ENCODE measurements at regions not wholly inside any gene's neighbourhood (a gene's known extent, or its start where the extent isn't known, plus 50 kb on each side); places are given as distances from the start of the nearest gene placed in this dataset.

DNA sequence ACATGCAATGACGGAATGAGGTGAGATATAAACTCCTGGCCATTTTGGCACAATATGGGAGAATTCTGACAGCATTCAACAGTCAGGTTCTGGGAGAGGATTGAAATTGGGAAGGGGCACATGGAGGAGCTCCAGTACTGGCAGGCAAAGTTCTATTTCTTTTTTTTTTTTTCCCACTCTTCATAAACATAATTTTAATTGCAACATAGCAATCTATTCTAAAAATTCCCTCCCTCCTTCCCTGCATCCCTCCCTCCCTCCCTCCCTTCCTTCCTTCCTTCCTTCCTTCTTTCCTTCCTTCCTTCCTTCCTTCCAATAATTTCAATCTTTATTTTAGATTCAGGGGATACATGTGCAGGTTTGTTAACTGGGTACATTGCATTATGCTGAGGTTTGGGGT, 93.2 kb downstream of the PTCSC3 start:
- no peak for DNase-seq

DNA sequence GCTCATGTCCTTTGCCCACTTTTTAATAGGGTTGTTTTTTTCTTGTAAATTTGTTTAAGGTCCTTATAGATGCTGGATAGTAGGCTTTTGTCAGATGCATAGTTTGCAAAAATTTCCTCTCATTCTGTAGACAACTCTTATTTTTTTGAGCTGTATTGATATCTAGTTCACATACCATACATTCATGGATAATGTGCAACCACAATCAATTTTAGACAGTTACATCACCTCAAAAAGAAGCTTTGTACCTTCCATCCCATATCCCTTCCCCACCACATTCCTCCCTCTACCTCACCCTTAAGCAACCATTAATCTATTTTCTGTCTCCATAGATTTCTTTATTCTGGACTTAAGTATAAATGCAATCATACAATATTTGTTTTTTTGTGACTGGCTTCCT, 98.4 kb downstream of the PTCSC3 start:
- no peak for DNase-seq

DNA sequence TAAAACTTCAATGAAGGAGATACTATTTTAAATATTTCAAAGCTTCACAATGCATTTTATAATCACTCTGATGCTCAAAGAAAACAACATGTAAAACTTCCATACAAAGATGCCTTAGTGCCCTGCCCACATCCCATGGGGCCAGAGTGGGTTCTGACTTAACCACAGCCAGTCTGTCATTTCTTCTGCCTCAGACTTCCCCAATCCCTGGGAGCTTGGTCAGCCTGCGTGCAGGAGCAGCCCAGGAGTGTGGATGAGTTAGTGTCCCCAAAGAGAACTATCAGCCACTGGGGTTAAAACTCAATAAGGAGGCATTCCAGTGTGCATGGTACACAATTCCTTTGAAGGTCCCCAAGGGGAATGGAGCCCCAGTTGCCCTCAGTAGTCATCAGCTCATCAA, 100.3 kb downstream of the PTCSC3 start:
- DNase-seq = no peak

DNA sequence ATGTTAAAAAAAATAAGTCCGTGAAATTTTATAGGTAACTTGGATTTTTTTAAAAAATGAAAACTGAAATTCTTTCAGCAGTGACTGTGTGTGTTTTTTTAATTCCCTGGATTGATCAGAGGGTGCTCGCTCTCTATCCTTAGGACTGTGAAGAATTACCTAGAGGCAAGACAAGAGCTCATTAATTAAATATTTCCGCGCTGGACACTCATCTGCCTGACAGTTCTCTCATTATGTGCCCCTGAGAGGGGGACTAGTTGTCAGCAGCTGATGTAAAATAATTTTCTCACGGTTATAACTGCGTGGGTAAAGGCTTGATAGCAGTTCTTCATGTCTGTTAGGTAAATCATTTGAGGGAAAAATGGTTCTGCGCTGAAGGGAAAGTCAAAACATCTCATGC, 101.3 kb downstream of the PTCSC3 start:
- DNase-seq = no peak

DNA sequence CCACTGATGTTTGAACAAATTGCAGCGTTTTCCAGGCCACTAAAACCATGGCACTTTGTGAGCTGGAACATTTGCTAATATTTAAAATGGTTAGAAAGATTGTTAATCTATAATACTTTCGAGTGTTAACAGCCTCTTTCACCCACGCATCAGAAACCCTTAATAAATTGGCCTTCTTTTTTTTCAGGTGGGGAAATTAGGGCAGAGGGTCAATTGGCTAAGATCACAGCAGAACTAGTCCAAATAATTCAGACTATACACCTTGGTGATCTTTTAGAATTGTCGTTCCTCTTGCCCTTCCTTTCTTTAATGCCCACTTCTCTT, 105.8 kb downstream of the PTCSC3 start:
- DNase-seq = no peak

DNA sequence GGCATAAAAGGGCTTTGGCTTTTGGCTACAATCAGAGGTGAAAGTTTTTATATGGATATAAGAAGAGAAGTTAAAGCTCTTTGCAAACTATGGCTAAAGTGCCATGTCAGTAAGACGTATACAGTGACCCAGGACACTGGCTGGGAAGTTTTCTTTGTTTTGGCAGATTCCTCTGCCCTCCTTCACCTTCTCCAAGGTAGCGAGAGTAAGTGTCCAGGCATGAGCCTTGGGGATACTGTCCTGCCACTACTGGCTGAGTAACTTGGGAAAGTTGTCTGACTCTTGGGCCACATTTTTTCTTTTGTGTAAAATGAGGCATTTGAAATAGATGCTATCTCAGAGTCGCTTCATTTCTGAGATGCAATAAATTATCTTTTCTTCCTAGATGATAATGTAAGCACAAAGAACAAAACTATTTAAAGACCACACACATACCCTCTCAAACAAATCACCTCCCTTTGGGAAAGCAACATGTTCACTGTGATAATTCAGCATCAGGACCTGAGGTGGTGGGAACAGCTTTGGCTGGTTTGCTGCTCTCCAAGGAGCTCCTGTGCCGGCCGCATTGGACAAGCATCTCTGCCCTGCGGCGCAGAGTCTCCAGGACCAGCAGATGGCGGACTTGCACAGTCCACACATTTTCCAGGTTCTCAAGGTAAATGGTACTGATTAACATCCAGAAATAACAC, 106.3 kb downstream of the PTCSC3 start:
- peak in 2 of 5 experiments; percentile 3 to 59 for DNase-seq

DNA sequence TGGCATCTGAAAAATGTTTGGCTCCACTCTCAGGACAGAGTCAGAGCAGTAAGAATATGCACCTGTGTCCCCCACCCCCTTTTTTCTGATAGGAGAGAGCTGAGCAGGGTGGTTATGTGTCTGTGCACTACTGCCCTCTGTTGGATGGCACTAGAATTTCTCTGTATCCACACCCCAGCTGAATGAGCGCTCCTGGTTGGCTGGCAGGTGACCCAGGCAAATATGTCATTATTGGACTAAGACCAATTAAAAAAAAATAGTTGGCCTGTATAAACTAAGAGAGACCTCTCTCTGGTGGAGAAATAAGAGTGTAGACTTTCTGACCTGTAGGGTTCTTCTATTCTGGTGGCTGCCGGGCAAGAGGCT, 107.0 kb downstream of the PTCSC3 start:
- peak in 1 of 5 experiments; percentile 70 for DNase-seq

DNA sequence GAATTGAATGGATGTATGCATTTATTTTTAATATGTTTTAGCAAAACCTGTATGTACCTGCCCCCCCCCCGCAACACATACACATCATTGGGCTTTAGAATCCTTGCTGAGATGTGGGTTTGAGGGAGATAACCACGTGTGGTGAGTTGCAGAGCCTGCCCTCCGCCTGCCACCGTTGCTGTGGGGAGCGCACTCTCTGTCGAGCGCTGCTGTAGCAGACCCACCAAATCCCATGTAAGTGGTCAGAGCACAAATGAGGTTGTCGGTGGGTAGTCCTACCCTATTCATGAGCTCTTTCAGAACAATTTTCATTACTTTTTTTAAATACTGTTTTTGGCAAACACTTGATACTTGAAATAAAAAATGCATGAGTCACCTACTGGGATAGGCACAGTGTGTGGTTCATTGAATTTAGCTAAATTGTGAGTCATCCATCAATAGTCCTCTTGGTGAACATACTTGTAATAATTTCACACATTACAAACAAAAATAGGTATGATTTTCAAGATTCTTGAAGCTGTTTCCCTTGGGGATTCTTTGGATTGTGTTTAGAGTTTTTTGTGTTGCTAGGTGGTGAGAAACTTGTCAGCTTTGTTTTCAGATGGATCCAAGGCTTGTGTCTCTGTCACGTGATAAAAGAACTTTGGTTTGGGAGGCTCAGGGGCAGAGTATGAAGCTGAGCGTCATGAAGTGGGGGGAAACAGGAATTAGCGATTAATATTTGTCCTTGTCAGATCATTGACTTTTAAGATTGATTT, 107.6 kb downstream of the PTCSC3 start:
- no peak for DNase-seq

DNA sequence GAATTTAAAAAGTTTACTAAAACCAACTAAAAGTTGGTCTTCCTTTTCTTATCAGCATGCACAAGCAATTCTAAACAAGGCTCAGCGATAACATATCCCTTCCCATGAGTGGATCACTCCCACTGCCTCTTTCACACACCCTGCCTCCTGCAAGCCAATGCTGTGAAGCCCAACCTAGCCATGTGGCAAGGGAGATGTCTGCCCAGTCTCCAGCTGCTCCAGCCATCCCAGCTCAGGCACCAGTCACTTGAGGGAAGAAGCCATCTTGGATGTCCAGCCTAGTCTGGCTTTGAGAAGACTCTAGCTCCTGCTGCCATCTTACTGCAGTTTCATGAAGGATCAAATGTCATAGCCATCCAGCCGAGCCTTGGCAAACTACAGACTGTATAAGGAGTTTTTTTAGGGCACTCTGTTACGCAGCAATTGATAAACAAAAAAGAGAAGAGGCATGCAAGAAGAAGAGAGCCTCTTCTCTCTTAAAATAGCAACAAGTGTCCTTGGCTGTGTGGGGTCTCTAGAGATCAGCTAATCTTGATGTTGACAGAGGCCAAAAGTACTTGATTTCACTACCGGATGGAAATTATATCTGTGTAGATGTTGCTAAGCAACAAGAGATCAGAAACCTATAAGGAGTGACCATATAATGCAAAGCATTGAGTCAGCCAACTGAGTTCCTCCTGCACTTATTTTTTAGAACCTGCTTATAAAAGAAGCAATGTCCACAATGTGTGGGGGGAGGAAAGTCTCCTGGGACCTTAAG, 108.9 kb downstream of the PTCSC3 start:
- peak in 1 of 5 experiments; percentile 6 for DNase-seq

DNA sequence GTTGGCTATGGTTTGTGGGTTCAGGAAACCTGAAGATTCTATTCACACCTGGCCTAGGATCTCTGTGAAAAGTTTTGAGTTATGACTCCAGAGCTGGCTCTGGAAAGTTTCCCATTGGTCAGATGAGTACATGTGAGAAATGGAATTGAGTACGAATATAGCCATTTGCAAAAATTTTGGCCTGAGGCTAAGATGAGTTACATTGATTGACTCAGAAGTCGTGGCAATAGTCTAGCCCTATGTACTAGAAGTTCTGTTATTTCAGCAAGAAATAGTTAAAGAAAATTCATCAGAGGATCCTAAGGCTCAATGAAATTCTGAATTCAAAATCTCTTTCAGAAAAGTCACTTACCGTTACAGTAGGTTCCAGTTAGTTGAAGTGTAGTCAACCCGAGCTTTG, 109.9 kb downstream of the PTCSC3 start:
- no peak for DNase-seq

DNA sequence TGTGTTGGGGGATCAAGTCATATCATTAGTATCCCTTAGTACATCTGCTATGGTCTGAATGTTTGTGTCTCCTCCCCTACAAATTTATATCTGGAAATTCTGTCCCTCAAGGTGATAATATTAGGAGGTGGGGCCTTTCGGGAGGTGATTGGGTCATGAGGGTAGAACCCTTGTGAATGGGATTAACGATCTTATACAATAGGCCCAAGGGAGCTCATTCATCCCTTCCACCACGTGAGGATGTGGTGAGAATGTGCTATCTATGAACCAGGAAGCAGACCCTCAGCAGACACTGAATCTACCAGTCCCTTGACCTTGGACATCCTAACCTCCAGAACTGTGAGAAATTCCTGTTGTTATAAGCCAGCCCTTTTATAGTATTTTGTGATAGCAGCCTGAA, 110.7 kb downstream of the PTCSC3 start:
- no peak for DNase-seq

DNA sequence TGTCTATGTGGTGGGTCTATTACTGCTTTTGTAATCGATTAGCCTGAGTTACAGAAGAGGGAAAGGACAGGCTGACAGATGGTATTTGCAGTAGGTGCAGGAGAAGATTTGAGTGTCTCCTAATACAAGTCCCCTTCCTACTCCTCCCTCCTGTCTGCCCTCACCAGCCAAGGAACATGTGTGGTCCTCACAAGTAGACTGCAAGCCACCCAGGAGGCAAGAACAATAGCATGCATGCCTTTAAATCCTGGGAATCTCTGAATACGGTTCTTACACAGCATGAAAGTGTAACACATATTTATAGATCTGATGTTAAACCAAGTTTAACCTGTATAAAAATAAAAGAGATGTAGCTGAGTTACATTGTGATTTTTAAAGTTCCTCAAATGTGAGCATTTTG, 117.0 kb downstream of the PTCSC3 start:
- DNase-seq = no peak

DNA sequence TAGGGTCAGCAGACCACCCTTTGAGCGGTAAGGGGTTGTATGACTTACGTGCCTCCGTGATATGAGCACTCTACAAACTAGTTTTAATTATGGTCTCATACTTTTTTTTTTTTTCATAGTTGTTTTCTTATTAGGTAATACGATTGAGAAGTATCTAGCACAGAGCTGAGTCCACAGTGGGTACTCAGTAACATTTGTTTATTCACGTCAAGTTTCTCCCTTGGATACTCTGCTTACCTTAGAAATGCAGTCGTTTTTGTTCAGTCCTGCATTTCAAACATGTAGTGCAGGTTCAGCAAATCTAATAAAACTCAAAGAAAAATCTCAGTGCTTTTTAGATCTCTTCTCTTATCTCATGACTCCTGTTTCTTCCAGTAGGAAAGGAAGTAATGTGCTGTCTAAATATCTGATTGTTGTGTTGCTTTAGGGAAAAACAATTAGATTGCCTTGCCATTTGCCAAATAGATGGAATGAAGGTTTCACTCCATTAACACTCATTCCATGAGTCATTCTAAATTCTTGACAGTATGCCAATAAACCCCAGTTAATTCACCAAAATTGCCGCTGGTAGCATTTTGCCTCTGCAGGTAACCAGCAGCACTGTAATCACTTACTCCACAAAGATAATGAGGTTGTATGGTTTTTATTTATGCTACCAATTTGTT, 118.9 kb downstream of the PTCSC3 start:
- no peak for DNase-seq

DNA sequence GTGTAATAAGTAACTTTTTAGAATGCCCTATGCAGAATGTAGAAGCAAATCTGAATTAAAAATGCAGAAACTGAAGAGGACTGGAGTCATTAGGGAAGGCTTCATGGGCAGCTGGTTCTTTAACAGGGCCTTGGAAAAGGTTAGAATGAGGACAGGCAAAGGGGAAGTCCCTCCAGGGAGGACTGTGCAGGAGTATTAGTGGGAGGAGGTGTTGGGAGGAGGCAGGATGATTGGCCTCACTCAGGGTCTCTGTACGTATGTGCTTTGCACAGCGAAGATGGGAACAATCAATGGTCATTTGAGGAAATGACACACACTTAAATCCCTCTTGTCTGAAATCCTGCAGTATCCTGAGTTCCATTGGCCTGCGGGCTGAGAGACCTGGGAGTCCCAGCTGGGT, 119.7 kb downstream of the PTCSC3 start:
- DNase-seq = no peak

DNA sequence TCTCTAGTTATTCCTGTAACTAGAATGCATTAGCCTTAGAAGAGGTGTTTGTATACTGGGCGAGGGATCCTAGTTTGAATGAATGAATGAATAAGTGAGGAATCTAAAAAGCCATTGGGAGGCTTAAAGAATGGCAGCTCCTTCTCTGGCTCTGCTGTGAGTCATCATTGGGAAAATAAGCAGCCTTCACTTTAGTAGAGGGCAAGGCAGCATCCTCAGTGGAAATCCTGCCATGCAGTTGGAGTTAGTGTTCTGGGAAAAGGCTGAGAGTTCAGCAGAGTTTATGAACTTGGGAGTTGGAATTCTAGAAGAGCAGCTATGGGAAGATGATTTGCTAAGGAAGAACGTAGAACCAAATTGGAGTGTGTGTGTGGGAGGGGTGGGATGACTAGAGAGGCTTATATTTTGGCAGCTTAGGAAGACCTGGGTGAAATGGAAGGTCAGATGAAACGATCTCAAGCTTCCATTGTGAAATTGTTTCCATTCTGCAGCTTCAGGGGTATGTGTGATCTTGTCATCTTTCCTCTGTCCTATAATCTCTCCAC, 120.8 kb downstream of the PTCSC3 start:
- no peak for DNase-seq

DNA sequence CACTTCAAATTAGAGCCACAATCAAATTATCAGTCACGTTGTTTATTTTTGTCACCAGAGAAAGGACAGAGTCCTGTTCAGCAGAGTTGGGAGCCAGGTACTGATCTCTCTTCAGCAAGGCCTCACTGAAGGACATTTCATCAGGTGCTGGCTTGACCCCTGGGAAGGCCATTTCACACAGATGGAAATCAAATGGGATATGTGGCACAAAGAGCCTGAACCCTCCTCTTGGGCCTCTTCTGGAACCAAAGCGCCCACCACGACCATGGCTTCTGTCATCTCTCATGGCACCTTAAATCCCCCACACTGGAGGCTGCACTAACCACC, 121.5 kb downstream of the PTCSC3 start:
- DNase-seq = no peak

DNA sequence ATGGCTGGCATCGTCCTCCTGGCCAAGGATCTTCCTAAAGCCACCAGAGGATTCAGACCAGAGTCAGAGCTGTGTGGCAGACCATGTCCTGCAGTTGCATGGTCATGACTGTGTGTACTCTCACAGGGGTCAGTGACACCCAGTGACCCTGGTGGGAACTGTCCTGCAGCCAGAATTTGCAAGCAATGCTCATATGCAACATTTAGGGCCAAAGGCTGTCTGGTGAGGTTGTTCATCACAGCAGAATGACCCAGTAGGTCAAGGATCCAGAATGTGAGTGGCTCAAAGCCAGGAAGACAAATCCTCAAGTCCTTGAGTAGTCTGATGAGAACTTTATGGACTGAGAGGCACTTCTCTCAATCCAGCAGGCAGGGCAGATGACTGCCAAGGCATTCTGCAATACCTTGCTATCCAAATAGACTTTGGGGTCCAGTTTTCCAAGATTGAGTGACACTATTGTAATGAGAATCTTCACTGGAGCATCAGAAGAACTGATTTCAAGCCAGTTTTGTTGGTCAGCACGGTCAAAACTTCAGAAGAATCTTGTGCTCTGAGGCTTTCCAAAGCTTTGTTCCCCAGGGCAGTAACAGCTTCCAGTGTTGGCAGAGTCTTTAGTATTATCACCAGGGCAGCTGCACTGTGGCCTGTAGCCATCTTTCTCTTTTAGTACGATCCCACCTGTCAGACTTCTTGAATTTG, 122.0 kb downstream of the PTCSC3 start:
- no peak for DNase-seq

DNA sequence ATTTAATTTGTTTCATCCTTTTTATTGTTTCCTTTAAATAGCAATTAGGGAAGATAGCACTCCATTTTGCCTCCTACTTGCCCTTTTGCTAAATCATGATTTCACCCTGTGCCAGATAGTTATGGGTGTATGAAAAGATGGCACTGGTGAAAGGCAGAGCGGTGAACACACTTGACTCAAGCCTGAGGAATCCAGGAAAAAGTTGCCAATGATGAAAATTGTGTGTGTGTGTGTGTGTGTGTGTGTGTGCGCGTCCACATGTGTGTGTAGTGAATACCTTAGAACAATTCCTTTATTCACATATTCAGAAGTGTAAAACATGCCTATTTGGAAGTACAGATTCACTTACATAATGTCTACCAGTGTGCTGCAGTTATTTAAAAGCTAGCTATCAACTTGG, 123.8 kb downstream of the PTCSC3 start:
- DNase-seq = no peak

DNA sequence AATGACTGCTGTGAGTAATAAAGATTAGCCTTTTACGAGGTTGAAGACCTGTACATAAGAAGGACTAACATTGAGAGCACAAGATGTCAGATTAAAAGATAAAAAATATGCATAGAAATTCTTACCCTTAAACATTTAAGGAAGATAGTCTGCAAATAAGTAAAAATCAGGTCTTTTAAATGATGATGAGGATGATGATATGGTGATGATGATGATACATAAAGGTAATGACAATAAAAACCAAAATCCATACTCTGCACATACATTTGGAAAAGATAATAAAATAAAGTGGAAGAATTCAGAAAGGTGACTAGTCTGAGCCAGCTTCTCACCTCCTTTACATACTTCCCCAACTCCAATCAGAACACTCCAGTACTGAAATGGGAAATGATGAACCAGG, 124.5 kb downstream of the PTCSC3 start:
- no peak for DNase-seq

DNA sequence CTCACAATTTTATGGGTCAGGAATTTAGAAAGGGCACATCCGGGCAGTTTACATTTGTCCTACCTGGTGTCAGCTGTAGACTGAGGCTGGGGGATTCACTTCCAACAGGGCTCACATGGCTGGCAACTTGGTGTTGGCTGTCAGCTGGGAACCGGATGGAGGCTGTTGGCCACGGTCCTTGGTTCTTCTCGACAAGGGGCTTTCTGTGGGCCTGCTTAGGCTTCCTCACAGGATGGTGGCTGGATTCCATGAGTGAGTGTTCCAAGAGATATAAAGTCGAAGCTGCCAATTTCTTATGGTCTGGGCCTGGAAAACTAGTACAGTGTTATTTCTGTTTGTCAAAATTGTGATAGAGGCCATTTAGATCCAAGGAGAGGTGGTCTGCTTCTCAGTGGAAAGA, 127.9 kb downstream of the PTCSC3 start:
- DNase-seq = no peak

DNA sequence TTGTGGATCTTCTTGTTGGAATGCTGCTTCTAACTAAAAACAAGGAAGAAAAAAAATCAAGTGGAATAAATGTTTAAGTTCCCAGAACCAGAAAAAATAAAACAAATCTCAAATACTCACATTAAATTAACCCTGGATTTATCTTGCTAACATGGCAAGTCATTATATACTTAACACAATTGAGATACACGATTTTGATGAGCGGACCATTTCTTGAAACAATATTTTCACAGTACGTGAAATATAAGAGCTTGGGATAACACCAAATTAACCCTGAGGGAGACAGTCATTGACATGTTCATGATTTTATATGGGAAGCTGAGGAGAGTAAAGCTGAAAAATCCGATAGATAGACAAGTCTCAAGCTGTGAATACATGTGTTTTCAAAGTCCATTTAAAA, 128.6 kb downstream of the PTCSC3 start:
- DNase-seq = no peak

DNA sequence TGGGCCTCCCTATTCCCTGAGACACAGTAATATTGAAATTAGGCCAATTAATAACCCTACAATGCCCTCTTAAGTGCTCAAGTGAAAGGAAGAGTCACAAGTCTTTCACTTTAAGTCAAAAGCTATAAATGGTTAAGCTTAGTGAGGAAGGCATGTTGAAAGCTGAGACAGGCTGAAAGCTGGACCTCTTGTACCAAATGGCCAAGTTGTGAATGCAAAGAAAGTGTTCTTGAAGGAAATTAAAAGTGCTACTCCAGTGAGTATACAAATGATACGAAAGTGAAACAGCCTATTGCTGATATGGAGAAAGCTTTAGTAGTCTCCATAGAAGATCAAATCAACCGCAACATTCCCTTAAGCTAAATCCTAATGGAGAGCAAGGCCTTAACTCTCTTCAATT, 140.8 kb downstream of the PTCSC3 start:
- DNase-seq = no peak

DNA sequence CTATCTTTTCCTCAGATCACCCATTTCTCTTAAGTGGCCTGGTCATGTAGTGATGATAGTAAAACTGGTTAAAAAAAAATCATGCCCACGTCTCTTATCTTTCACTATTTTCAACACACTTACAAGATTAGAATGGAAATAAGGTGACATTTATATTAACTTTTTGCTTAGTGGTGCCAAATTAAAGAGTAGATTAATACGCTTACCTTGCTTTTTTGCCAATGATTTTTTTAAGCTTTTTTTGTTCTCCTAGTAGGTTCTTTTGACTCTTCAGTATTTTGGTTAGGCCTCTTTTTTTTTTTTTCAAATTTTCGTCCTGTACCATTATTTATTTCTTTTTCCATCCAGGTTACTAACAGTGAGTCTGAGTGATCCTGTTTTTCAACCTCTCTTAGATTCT, 147.9 kb downstream of the PTCSC3 start:
- DNase-seq = no peak
